ENCODE measurements at regions not wholly inside any gene's neighbourhood (a gene's known extent, or its start where the extent isn't known, plus 50 kb on each side); places are given as distances from the start of the nearest gene placed in this dataset.
A peak's percentile ranks its signal among the peaks of the same experiment; 100 is the strongest.

GRCh38 chr3:56994391-56994790 lies 66.1 kb upstream of the SPATA12 start:
- no peak for TF ChIP-seq CTCF (IDR thresholded peaks at IDR 0.05; ENCODE audit: low read depth, low read length, missing control alignments)

GRCh38 chr3:56990641-56991015 lies 69.8 kb upstream of the SPATA12 start:
- no peak for DNase-seq (ENCODE audit: extremely low read depth, low read depth)
- H3K4me3 ChIP-seq (replicated peaks; ENCODE audit: low read depth, low read length): no peak overlapping the region
- TF ChIP-seq CTCF (IDR thresholded peaks at IDR 0.05; ENCODE audit: low read depth, low read length, missing control alignments): no peak

More at GRCh38 chr3:56994391-56994790, 66.1 kb upstream of the SPATA12 start:
- DNase-seq (ENCODE audit: extremely low read depth, low read depth): no peak
- no peak overlapping the region for H3K4me3 ChIP-seq (replicated peaks; ENCODE audit: low read depth, low read length)

- no peak for TF ChIP-seq CTCF (IDR thresholded peaks at IDR 0.05; ENCODE audit: low read depth, low read length, missing control alignments)
- no peak for DNase-seq (ENCODE audit: extremely low read depth, low read depth)
- H3K4me3 ChIP-seq (replicated peaks; ENCODE audit: low read depth, low read length): no peak overlapping the region
Observed at GRCh38 chr3:56989977-56990640, 70.4 kb upstream of the SPATA12 start.

- TF ChIP-seq CTCF (IDR thresholded peaks at IDR 0.05; ENCODE audit: low read depth, low read length, missing control alignments): no peak
- no peak overlapping the region for H3K4me3 ChIP-seq (replicated peaks; ENCODE audit: low read depth, low read length)
- no peak for DNase-seq (ENCODE audit: extremely low read depth, low read depth)
Observed at GRCh38 chr3:56989169-56989976, 71.1 kb upstream of the SPATA12 start.

GRCh38 chr3:56988458-56989168 lies 71.9 kb upstream of the SPATA12 start:
- peak; percentile 66 for TF ChIP-seq CTCF (IDR thresholded peaks at IDR 0.05; ENCODE audit: low read depth, low read length, missing control alignments)
- no peak overlapping the region for H3K4me3 ChIP-seq (replicated peaks; ENCODE audit: low read depth, low read length)
- peak; percentile 80 for DNase-seq (ENCODE audit: extremely low read depth, low read depth)

- H3K4me3 ChIP-seq (replicated peaks; ENCODE audit: low read depth, low read length): no peak overlapping the region
- DNase-seq (ENCODE audit: extremely low read depth, low read depth): no peak
- peak; percentile 43 for TF ChIP-seq CTCF (IDR thresholded peaks at IDR 0.05; ENCODE audit: low read depth, low read length, missing control alignments)
Observed at GRCh38 chr3:56987238-56987895, 73.1 kb upstream of the SPATA12 start.
